MCF 10A (cell line): ENCODE measurements at regions not wholly inside any gene's neighbourhood (a gene's known extent, or its start where the extent isn't known, plus 50 kb on each side); places are given as distances from the start of the nearest gene placed in this dataset.
A peak's percentile ranks its signal among the peaks of the same experiment; 100 is the strongest.

Experiments
- BruUV-seq: library from RNA; stranded (reverse); fragments of 400-500 nt; replicated peaks from 2 replicates; lab custom pipeline; 2021; lab: Mats Ljungman, UMichigan
- CTCF ChIA-PET: fragments of 300-600 bp; sonication (Branson Sonifier 250); formaldehyde crosslinking; extraction: SDS; loops from one replicate; lab custom pipeline; 2021; ENCODE audit warnings: antibody characterized with exemption, inconsistent platforms; lab: Yijun Ruan, JAX
- POLR2A ChIA-PET: fragments of 300-600, 350-650 bp; sonication (Branson Sonifier 250); formaldehyde crosslinking; extraction: SDS; loops from one replicate; lab custom pipeline; 2020; ENCODE audit warnings: antibody characterized with exemption, inconsistent platforms; lab: Yijun Ruan, JAX
- DNase-seq: peaks from one replicate; pipeline ENCODE4 v3.0.0-alpha.2; 2018; ENCODE audit not compliant: unreplicated experiment
- H3K27ac Mint-ChIP-seq: one replicate; pipeline ENCODE4 v1.8.0; 2022; ENCODE audit warnings: mild to moderate bottlenecking, low read depth, mixed read lengths; ENCODE audit not compliant: unreplicated experiment
- H3K27me3 Mint-ChIP-seq: one replicate; pipeline ENCODE4 v1.8.0; 2022; ENCODE audit warnings: mixed read lengths; ENCODE audit not compliant: insufficient read depth, unreplicated experiment
- H3K36me3 Mint-ChIP-seq: one replicate; pipeline ENCODE4 v1.8.0; 2022; ENCODE audit warnings: mild to moderate bottlenecking, moderate library complexity, mixed read lengths; ENCODE audit not compliant: insufficient read depth, unreplicated experiment
- H3K4me1 Mint-ChIP-seq: one replicate; pipeline ENCODE4 v1.8.0; 2022; ENCODE audit warnings: mixed read lengths; ENCODE audit not compliant: insufficient read depth, unreplicated experiment
- H3K4me3 Mint-ChIP-seq: one replicate; pipeline ENCODE4 v1.8.0; 2022; ENCODE audit warnings: mild to moderate bottlenecking, moderate library complexity, mixed read lengths; ENCODE audit not compliant: unreplicated experiment
- H3K9me3 Mint-ChIP-seq: one replicate; pipeline ENCODE4 v1.8.0; 2022; ENCODE audit warnings: mixed read lengths; ENCODE audit not compliant: unreplicated experiment
- CTCF ChIP-seq: fragments of 200-600 bp; IDR thresholded peaks from one replicate; pipeline ENCODE4 v1.8.0; 2022; ENCODE audit warnings: antibody characterized with exemption, mild to moderate bottlenecking; ENCODE audit not compliant: unreplicated experiment
- intact Hi-C: fragments of 100-400 bp; cut with micrococcal nuclease; formaldehyde crosslinking; loops from 2 replicates; pipeline ENCODE4 v1.14.1; 2022

- intact Hi-C loops = no loop called here
- DNase-seq = peak; percentile 85
- ChIA-PET CTCF (interaction anchor here (0.6 kb wide), 1 partner anchor 67 kb away, joined by 3 read pairs; no protein-coding TSS in a partner anchor), POLR2A (interaction anchor here (0.6 to 13.4 kb wide), 3 partner anchors 26 to 32 kb away, joined by 3 to 443 read pairs (median 5); no protein-coding TSS in a partner anchor)
- Mint-ChIP-seq H3K27me3 (no peaks in the 10 kb centered on the region), H3K9me3 (no peaks in the 10 kb centered on the region), H3K36me3 (peaks cover 59% of the 10 kb centered on the region), H3K4me3 (peak overlapping the region; percentile 38), H3K27ac (peak overlapping the region; percentile 83), H3K4me1 (peaks cover 36% of the 10 kb centered on the region)
- TF ChIP-seq CTCF = no peak
- no TSS peak for BruUV-seq
These were observed 151.0 kb downstream of the SEC14L1 start for GRCh38 chr17:77291591-77292386.

GRCh38 chr17:77294761-77295160, 154.0 kb downstream of the SEC14L1 start:
- DNase-seq = no peak
- H3K27me3 Mint-ChIP-seq = no peaks in the 10 kb centered on the region
- BruUV-seq = no TSS peak
- TF ChIP-seq CTCF = no peak
- intact Hi-C loops = no loop called here
- H3K36me3 Mint-ChIP-seq = peaks cover 71% of the 10 kb centered on the region
- POLR2A ChIA-PET = no interaction called here
- H3K27ac Mint-ChIP-seq = no peak overlapping the region
- H3K4me3 Mint-ChIP-seq = no peak overlapping the region
- CTCF ChIA-PET = no interaction called here
- H3K4me1 Mint-ChIP-seq = peaks cover 34% of the 10 kb centered on the region
- no peaks in the 10 kb centered on the region for H3K9me3 Mint-ChIP-seq

GRCh38 chr17:77295241-77295853, 154.6 kb downstream of the SEC14L1 start:
- no TSS peak for BruUV-seq
- H3K27me3 Mint-ChIP-seq = no peaks in the 10 kb centered on the region
- intact Hi-C loops = no loop called here
- no peak overlapping the region for H3K4me3 Mint-ChIP-seq
- H3K27ac Mint-ChIP-seq = no peak overlapping the region
- POLR2A ChIA-PET = no interaction called here
- peaks cover 71% of the 10 kb centered on the region for H3K36me3 Mint-ChIP-seq
- no peak for DNase-seq
- CTCF ChIA-PET = interaction anchor here (0.7 kb wide), 1 partner anchor 176 kb away, joined by 3 read pairs; no protein-coding TSS in a partner anchor
- no peaks in the 10 kb centered on the region for H3K9me3 Mint-ChIP-seq
- peaks cover 30% of the 10 kb centered on the region for H3K4me1 Mint-ChIP-seq
- TF ChIP-seq CTCF = no peak

GRCh38 chr17:77296769-77297409, 156.1 kb downstream of the SEC14L1 start:
- Mint-ChIP-seq H3K4me3 (no peak overlapping the region), H3K36me3 (peaks cover 65% of the 10 kb centered on the region), H3K9me3 (no peaks in the 10 kb centered on the region), H3K27ac (peak overlapping the region; percentile 25), H3K27me3 (no peaks in the 10 kb centered on the region), H3K4me1 (peaks cover 28% of the 10 kb centered on the region)
- no peak for DNase-seq
- no peak for TF ChIP-seq CTCF
- intact Hi-C loops = no loop called here
- POLR2A ChIA-PET = interaction anchor here (1.0 to 1.3 kb wide), 2 partner anchors 8 to 10 kb away, joined by 5 to 7 read pairs; no protein-coding TSS in a partner anchor
- CTCF ChIA-PET = interaction anchor here (0.6 to 1.0 kb wide), 3 partner anchors 10 to 48 kb away, joined by 3 to 4 read pairs (median 3); no protein-coding TSS in a partner anchor
- BruUV-seq = no TSS peak
